ENCODE measurements at regions not wholly inside any gene's neighbourhood (a gene's known extent, or its start where the extent isn't known, plus 50 kb on each side); places are given as distances from the start of the nearest gene placed in this dataset.

- TF ChIP-seq, protein P1, sequence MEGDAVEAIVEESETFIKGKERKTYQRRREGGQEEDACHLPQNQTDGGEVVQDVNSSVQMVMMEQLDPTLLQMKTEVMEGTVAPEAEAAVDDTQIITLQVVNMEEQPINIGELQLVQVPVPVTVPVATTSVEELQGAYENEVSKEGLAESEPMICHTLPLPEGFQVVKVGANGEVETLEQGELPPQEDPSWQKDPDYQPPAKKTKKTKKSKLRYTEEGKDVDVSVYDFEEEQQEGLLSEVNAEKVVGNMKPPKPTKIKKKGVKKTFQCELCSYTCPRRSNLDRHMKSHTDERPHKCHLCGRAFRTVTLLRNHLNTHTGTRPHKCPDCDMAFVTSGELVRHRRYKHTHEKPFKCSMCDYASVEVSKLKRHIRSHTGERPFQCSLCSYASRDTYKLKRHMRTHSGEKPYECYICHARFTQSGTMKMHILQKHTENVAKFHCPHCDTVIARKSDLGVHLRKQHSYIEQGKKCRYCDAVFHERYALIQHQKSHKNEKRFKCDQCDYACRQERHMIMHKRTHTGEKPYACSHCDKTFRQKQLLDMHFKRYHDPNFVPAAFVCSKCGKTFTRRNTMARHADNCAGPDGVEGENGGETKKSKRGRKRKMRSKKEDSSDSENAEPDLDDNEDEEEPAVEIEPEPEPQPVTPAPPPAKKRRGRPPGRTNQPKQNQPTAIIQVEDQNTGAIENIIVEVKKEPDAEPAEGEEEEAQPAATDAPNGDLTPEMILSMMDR (IDR thresholded peaks at IDR 0.05): no peak
- no peak for TF ChIP-seq POLR2A (IDR thresholded peaks at IDR 0.05)
- no peak for TF ChIP-seq POLR2AphosphoS5 (IDR thresholded peaks at IDR 0.05)
These were observed 290.9 kb upstream of the MAF start for GRCh38 chr16:79891458-79891857.
